IMR-90 (cell line): ENCODE measurements at regions not wholly inside any gene's neighbourhood (a gene's known extent, or its start where the extent isn't known, plus 50 kb on each side); places are given as distances from the start of the nearest gene placed in this dataset.

Experiments
- ATAC-seq: fragments of 200-7000 bp; cut with Tn5 transposase; 2 replicates; pipeline ENCODE4 v1.9.1; 2020; ENCODE audit warnings: low read depth, mild to moderate bottlenecking, moderate library complexity
- BruUV-seq: library from RNA; stranded (reverse); fragments of 400-500 nt; replicated peaks from 2 replicates; lab custom pipeline; 2021; lab: Mats Ljungman, UMichigan
- CTCF ChIA-PET: fragments of 300-600 bp; formaldehyde crosslinking; extraction: SDS; loops from one replicate; lab custom pipeline; 2021; ENCODE audit warnings: antibody characterized with exemption; lab: Yijun Ruan, JAX
- POLR2A ChIA-PET: fragments of 300-600 bp; sonication (Branson Sonifier 250); formaldehyde crosslinking; loops from one replicate; lab custom pipeline; 2022; ENCODE audit warnings: antibody characterized with exemption; ENCODE audit not compliant: unreplicated experiment; lab: Charles Lee
- DNase-seq: peaks from one replicate; pipeline ENCODE4 v3.0.0; 2013
- H2AFZ ChIP-seq: replicated peaks from 2 replicates; pipeline ENCODE3; 2013; ENCODE audit warnings: low read length, mild to moderate bottlenecking; ENCODE audit not compliant: poor library complexity
- H2AK5ac ChIP-seq: 2 replicates; pipeline ENCODE4 v1.6.1; 2013; ENCODE audit warnings: low read depth, low read length, inconsistent platforms
- H2AK9ac ChIP-seq: replicated peaks from 2 replicates; pipeline ENCODE3; 2013; ENCODE audit warnings: mild to moderate bottlenecking, low read depth, low read length, moderate library complexity; ENCODE audit not compliant: poor library complexity
- H2BK120ac ChIP-seq: 2 replicates; pipeline ENCODE4 v1.6.1; 2013; ENCODE audit warnings: low read depth, low read length, inconsistent platforms
- H2BK15ac ChIP-seq: 3 replicates; pipeline ENCODE4 v1.6.1; 2013; ENCODE audit warnings: low read depth, low read length, inconsistent platforms
- H2BK20ac ChIP-seq: 2 replicates; pipeline ENCODE4 v1.6.1; 2013; ENCODE audit warnings: low read depth, mild to moderate bottlenecking, inconsistent platforms, low read length, moderate library complexity
- H2BK5ac ChIP-seq: 2 replicates; pipeline ENCODE4 v1.6.1; 2013; ENCODE audit warnings: mild to moderate bottlenecking, low read depth, low read length, inconsistent platforms; ENCODE audit not compliant: poor library complexity, severe bottlenecking
- H3K14ac ChIP-seq: replicated peaks from 2 replicates; pipeline ENCODE4 v1.6.1; 2013; ENCODE audit warnings: low read depth, low read length, inconsistent platforms
- H3K18ac ChIP-seq: 2 replicates; pipeline ENCODE4 v1.6.1; 2013; ENCODE audit warnings: low read depth, low read length, control low read depth
- H3K23ac ChIP-seq: 2 replicates; pipeline ENCODE4 v1.6.1; 2013; ENCODE audit warnings: low read depth, low read length, inconsistent platforms
- H3K27ac ChIP-seq: 2 replicates; pipeline ENCODE4 v1.5.1; 2013; ENCODE audit warnings: mild to moderate bottlenecking, control low read depth, low read length; ENCODE audit not compliant: insufficient read depth
- H3K27me3 ChIP-seq: 2 replicates; pipeline ENCODE4 v1.6.1; 2013; ENCODE audit warnings: low read length; ENCODE audit not compliant: control insufficient read depth, insufficient read depth
- H3K36me3 ChIP-seq: 2 replicates; pipeline ENCODE4 v1.6.1; 2013; ENCODE audit warnings: low read length, mixed read lengths; ENCODE audit not compliant: control insufficient read depth, insufficient read depth
- H3K4ac ChIP-seq: 2 replicates; pipeline ENCODE4 v1.6.1; 2013; ENCODE audit warnings: low read depth, low read length, inconsistent platforms
- H3K4me1 ChIP-seq: 2 replicates; pipeline ENCODE4 v1.6.1; 2013; ENCODE audit warnings: low read length, mixed read lengths; ENCODE audit not compliant: control insufficient read depth, insufficient read depth
- H3K4me2 ChIP-seq: 2 replicates; pipeline ENCODE4 v1.6.1; 2013; ENCODE audit warnings: low read depth, mild to moderate bottlenecking, control low read depth, low read length, moderate library complexity
- H3K4me3 ChIP-seq: 2 replicates; pipeline ENCODE4 v1.5.1; 2013; ENCODE audit warnings: low read depth, mild to moderate bottlenecking, control low read depth, low read length, moderate library complexity; ENCODE audit not compliant: insufficient read depth
- H3K56ac ChIP-seq: 2 replicates; pipeline ENCODE4 v1.6.1; 2013; ENCODE audit warnings: low read length, inconsistent platforms; ENCODE audit not compliant: insufficient read depth; ENCODE audit errors: extremely low read depth
- H3K79me1 ChIP-seq, 2 experiments: 2 replicates each; pipeline ENCODE4 v1.6.1; 2013; ENCODE audit warnings: low read length in 2 of 2, inconsistent platforms in 1 of 2, low read depth in 1 of 2
- H3K9ac ChIP-seq: 2 replicates; pipeline ENCODE4 v1.6.1; 2013; ENCODE audit warnings: low read depth, low read length, control low read depth
- H3K9me1 ChIP-seq: 2 replicates; pipeline ENCODE4 v1.6.1; 2013; ENCODE audit warnings: low read length, inconsistent platforms; ENCODE audit not compliant: insufficient read depth
- H3K9me3 ChIP-seq: 2 replicates; pipeline ENCODE4 v1.6.1; 2013; ENCODE audit warnings: low read length; ENCODE audit not compliant: control insufficient read depth, insufficient read depth
- H4K20me1 ChIP-seq: 2 replicates; pipeline ENCODE4 v1.6.1; 2013; ENCODE audit warnings: low read length, inconsistent platforms; ENCODE audit not compliant: insufficient read depth
- H4K5ac ChIP-seq: 2 replicates; pipeline ENCODE4 v1.6.1; 2013; ENCODE audit warnings: mild to moderate bottlenecking, low read depth, low read length, control low read depth
- H4K8ac ChIP-seq, 2 experiments: 2 replicates each; pipeline ENCODE4 v1.6.1; 2013; ENCODE audit warnings: low read depth in 2 of 2, low read length in 2 of 2, control low read depth in 1 of 2, inconsistent platforms in 1 of 2
- H4K91ac ChIP-seq: 2 replicates; pipeline ENCODE4 v1.6.1; 2013; ENCODE audit warnings: low read depth, low read length, inconsistent platforms; ENCODE audit not compliant: insufficient read depth
- BHLHE40 ChIP-seq: fragments of 150-350 bp; IDR thresholded peaks from 2 replicates; pipeline ENCODE4 v1.6.1; 2016; ENCODE audit warnings: mild to moderate bottlenecking, low read depth, low read length
- CEBPB ChIP-seq: IDR thresholded peaks from 2 replicates; pipeline ENCODE4 v1.6.1; 2012; ENCODE audit warnings: low read depth, low read length, improper control_type of control experiment
- CHD1 ChIP-seq: IDR thresholded peaks from 2 replicates; pipeline ENCODE4 v1.6.1; 2012; ENCODE audit warnings: low read depth, low read length, improper control_type of control experiment
- MAZ ChIP-seq: IDR thresholded peaks from 2 replicates; pipeline ENCODE4 v1.6.1; 2012; ENCODE audit warnings: low read depth, mild to moderate bottlenecking, low read length, improper control_type of control experiment, moderate library complexity, borderline replicate concordance
- POLR2A ChIP-seq: IDR thresholded peaks from 2 replicates; pipeline ENCODE4 v1.6.1; 2012; ENCODE audit warnings: mild to moderate bottlenecking, low read depth, low read length
- RCOR1 ChIP-seq: IDR thresholded peaks from 2 replicates; pipeline ENCODE4 v1.6.1; 2012; ENCODE audit warnings: mild to moderate bottlenecking, low read length, improper control_type of control experiment; ENCODE audit not compliant: insufficient replicate concordance
- WGBS, 2 experiments: methylation state at CpG; one replicate each; pipeline versions ENCODE4 v1.1.5 to v1.1.7; 2013; ENCODE audit warnings: missing lambda C conversion rate in 2 of 2; ENCODE audit not compliant: insufficient read length in 1 of 2; ENCODE audit errors: extremely low coverage in 2 of 2; 5-methylcytosine and 5-hydroxymethylcytosine counted together
- dilution Hi-C: fragments of 300-500 bp; cut with HindIII; formaldehyde crosslinking; loops from one replicate; pipeline ENCODE4 v1.14.3; 2018; ENCODE audit warnings: low sequenced_read_pairs; ENCODE audit not compliant: unreplicated experiment
- in situ Hi-C: fragments of 300-500 bp; cut with MboI; formaldehyde crosslinking; loops from 3 replicates; pipeline ENCODE4 v1.14.3; 2019; ENCODE audit warnings: low sequenced_read_pairs, inconsistent platforms, mixed read lengths
- intact Hi-C: fragments of 100-400 bp; cut with micrococcal nuclease; formaldehyde crosslinking; loops from 2 replicates; pipeline ENCODE4 v1.10.0; 2022
- TF ChIP-seq, protein P1 (sequence below): fragments of 150-350 bp; IDR thresholded peaks from 2 replicates; pipeline ENCODE4 v1.6.1; 2017; ENCODE audit warnings: mild to moderate bottlenecking, antibody characterized with exemption, low read length, low read depth
- TF ChIP-seq, protein P2 (sequence below): conservative IDR thresholded peaks from 2 replicates; pipeline ENCODE4 v1.5.1; 2012; ENCODE audit warnings: mild to moderate bottlenecking, low read depth, low read length, improper control_type of control experiment

DNA sequence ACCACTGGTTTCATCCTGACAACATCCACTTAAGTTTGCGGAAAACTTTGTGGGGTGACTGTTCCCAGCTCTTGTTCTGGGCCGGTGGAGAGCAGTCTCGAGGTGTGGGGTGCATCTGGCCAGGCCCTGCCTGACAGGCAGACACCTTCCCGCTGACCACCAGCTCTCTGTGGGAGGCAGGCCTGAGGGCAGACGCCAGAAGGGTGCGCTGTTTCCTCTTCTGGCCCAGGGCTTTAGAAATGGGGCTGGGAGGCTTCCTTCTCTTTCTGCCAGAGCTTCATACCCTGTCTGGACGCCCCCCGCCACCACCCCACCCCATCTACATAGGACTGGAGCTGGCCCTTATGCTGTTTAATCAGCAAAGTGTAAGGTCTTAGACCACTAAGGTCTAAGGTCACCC lies 263.8 kb downstream of the LOXHD1 start:
- H3K79me1 ChIP-seq = no peaks in the 10 kb centered on the region
- no peak overlapping the region for H3K4me2 ChIP-seq
- no peak overlapping the region for H4K91ac ChIP-seq
- H3K23ac ChIP-seq = no peak overlapping the region
- H3K36me3 ChIP-seq = no peaks in the 10 kb centered on the region
- WGBS, 2 experiments = 100% methylated on average over 1 of the region's 8 CpGs; no CpG with 5 or more reads in 1 of the 2 experiments
- no peak overlapping the region for H3K56ac ChIP-seq
- no peak overlapping the region for H3K9ac ChIP-seq
- ChIA-PET POLR2A (no interaction called here), CTCF (no interaction called here)
- H4K8ac ChIP-seq = no peak overlapping the region
- H4K20me1 ChIP-seq = no peaks in the 10 kb centered on the region
- H3K27me3 ChIP-seq = peaks cover 2% of the 10 kb centered on the region
- no peak overlapping the region for H3K4me3 ChIP-seq
- no peak for DNase-seq
- no peak overlapping the region for H2BK5ac ChIP-seq
- H3K9me3 ChIP-seq = no peaks in the 10 kb centered on the region
- H2AFZ ChIP-seq = no peak overlapping the region
- no peak overlapping the region for H2AK9ac ChIP-seq
- ATAC-seq = no peak
- no peak overlapping the region for H2AK5ac ChIP-seq
- intact Hi-C loops (no loop called here), dilution Hi-C loops (no loop called here), in situ Hi-C loops (no loop called here)
- no peak overlapping the region for H3K18ac ChIP-seq
- no peak overlapping the region for H3K14ac ChIP-seq
- no peak overlapping the region for H3K4ac ChIP-seq
- no peak overlapping the region for H4K5ac ChIP-seq
- H3K27ac ChIP-seq = no peak overlapping the region
- TF ChIP-seq RCOR1 (no peak), CEBPB (no peak), CHD1 (no peak), BHLHE40 (no peak), POLR2A (no peak), MAZ (no peak)
- TF ChIP-seq, protein P1, sequence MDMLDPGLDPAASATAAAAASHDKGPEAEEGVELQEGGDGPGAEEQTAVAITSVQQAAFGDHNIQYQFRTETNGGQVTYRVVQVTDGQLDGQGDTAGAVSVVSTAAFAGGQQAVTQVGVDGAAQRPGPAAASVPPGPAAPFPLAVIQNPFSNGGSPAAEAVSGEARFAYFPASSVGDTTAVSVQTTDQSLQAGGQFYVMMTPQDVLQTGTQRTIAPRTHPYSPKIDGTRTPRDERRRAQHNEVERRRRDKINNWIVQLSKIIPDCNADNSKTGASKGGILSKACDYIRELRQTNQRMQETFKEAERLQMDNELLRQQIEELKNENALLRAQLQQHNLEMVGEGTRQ = no peak
- TF ChIP-seq, protein P2, sequence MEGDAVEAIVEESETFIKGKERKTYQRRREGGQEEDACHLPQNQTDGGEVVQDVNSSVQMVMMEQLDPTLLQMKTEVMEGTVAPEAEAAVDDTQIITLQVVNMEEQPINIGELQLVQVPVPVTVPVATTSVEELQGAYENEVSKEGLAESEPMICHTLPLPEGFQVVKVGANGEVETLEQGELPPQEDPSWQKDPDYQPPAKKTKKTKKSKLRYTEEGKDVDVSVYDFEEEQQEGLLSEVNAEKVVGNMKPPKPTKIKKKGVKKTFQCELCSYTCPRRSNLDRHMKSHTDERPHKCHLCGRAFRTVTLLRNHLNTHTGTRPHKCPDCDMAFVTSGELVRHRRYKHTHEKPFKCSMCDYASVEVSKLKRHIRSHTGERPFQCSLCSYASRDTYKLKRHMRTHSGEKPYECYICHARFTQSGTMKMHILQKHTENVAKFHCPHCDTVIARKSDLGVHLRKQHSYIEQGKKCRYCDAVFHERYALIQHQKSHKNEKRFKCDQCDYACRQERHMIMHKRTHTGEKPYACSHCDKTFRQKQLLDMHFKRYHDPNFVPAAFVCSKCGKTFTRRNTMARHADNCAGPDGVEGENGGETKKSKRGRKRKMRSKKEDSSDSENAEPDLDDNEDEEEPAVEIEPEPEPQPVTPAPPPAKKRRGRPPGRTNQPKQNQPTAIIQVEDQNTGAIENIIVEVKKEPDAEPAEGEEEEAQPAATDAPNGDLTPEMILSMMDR = no peak
- no TSS peak for BruUV-seq
- H2BK120ac ChIP-seq = no peak overlapping the region
- H2BK20ac ChIP-seq = no peak overlapping the region
- no peaks in the 10 kb centered on the region for H3K4me1 ChIP-seq
- H2BK15ac ChIP-seq = no peak overlapping the region
- H3K9me1 ChIP-seq = no peaks in the 10 kb centered on the region
